ENCODE measurements at regions not wholly inside any gene's neighbourhood (a gene's known extent, or its start where the extent isn't known, plus 50 kb on each side); places are given as distances from the start of the nearest gene placed in this dataset.

DNA sequence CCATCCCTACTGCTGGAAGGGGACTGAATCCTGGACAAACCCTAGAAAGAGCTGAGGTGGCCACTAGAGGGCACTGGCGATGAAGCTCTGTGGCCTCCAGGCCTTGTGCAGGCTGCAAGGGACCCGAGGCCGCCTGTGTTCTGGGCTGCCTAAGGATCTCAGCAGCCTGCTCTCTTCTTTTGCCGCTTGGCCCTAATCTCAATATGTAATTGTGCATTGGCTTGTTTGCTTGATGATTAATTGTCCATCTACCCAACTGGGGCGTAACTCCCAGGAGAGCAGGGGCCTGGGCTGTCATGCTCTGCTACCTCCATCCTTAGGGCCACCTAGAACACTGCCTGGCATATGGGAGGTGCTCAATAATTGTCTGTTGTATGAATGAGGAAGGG is 73.8 kb downstream of the SYNE3 start:
- TF ChIP-seq, protein P1, sequence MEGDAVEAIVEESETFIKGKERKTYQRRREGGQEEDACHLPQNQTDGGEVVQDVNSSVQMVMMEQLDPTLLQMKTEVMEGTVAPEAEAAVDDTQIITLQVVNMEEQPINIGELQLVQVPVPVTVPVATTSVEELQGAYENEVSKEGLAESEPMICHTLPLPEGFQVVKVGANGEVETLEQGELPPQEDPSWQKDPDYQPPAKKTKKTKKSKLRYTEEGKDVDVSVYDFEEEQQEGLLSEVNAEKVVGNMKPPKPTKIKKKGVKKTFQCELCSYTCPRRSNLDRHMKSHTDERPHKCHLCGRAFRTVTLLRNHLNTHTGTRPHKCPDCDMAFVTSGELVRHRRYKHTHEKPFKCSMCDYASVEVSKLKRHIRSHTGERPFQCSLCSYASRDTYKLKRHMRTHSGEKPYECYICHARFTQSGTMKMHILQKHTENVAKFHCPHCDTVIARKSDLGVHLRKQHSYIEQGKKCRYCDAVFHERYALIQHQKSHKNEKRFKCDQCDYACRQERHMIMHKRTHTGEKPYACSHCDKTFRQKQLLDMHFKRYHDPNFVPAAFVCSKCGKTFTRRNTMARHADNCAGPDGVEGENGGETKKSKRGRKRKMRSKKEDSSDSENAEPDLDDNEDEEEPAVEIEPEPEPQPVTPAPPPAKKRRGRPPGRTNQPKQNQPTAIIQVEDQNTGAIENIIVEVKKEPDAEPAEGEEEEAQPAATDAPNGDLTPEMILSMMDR (IDR thresholded peaks at IDR 0.05) = peak; percentile 37 to 79 (median 74)
- no peak for TF ChIP-seq POLR2A (IDR thresholded peaks at IDR 0.05)
- TF ChIP-seq POLR2AphosphoS5 (IDR thresholded peaks at IDR 0.05) = peak; percentile 46

Measured in prostate gland (tissue), 2 donors.